HG02763 (cell line): ENCODE measurements at regions not wholly inside any gene's neighbourhood (a gene's known extent, or its start where the extent isn't known, plus 50 kb on each side); places are given as distances from the start of the nearest gene placed in this dataset.
"Not testable (repeated sequence)": the region's sequence is repeated elsewhere in the genome, so short reads cannot be mapped to it uniquely, and the experiment has no call there.

Experiments
- ATAC-seq: cut with Tn5 transposase; IDR thresholded peaks from one replicate; pipeline ENCODE4 v1.9.1; 2021; ENCODE audit warnings: mild to moderate bottlenecking, moderate library complexity; ENCODE audit not compliant: unreplicated experiment

GRCh38 chr3:95789111-95789510, 1025.3 kb upstream of the EPHA6 start:
- ATAC-seq, result no peak

GRCh38 chr3:95797081-95797480, 1017.3 kb upstream of the EPHA6 start:
- ATAC-seq, result no peak

GRCh38 chr3:95798628-95799027, 1015.8 kb upstream of the EPHA6 start:
- ATAC-seq, result no peak

- no peak for ATAC-seq
Observed at GRCh38 chr3:95810462-95810861, 1003.9 kb upstream of the EPHA6 start.

- ATAC-seq, result no peak
Observed at GRCh38 chr3:95813244-95813643, 1001.1 kb upstream of the EPHA6 start.

GRCh38 chr3:95815828-95816227, 998.6 kb upstream of the EPHA6 start:
- ATAC-seq, result no peak

- no peak for ATAC-seq
Observed at GRCh38 chr3:95826419-95826818, 988.0 kb upstream of the EPHA6 start.

DNA sequence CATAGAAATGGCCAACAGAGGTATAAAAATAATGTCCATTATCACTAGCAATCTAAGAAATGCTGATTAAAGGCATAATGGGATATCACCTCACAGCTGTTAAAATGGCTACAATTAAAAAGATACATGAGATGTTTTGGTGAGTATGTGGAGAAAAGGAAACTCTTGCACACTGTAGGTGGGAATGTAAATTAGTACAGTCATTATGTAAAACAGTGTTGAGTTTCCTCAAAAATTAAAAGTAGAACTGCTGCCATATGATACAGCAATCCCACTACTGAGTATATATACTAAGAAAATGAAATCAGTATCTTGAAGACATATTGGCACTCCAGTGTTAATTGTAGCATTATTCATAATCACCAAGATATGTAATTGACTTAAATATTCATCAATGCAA, 982.2 kb upstream of the EPHA6 start:
- ATAC-seq, result no peak

DNA sequence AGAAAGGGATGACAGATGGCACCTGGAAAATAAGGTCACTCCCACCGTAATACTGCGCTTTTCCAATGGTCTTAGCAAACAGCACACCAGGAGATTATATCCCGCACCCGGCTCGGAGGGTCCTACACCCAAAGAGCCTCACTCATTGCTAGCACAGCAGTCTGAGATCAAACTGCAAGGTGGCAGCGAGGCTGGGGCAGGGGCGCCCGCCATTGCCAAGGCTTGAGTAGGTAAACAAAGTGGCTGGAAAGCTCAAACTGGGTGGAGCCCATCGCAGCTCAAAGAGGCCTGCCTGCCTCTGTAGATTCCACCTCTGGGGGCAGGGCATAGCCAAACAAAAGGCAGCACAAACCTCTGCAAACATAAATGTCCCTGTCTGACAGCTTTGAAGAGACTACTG, 953.8 kb upstream of the EPHA6 start:
- ATAC-seq, result not testable (repeated sequence)

DNA sequence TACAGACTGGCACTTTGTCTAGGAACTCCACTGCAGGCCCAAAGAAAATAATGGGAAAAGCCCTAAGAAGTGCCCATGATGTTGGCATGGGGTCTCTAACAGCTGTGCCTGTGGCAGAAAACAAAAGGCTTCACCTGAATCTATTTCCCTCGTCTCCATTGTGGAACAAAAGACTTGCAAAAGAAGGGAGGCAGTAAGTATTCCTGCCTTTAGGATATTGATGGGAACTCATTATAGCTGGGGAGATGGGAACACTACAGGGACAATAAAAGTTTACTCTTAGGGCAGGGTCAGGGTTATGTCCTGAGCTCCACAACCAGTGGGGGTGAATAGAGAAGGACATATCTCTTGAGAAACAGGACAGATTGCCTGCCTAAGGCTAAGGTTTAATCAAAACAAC, 930.6 kb upstream of the EPHA6 start:
- ATAC-seq, result no peak

DNA sequence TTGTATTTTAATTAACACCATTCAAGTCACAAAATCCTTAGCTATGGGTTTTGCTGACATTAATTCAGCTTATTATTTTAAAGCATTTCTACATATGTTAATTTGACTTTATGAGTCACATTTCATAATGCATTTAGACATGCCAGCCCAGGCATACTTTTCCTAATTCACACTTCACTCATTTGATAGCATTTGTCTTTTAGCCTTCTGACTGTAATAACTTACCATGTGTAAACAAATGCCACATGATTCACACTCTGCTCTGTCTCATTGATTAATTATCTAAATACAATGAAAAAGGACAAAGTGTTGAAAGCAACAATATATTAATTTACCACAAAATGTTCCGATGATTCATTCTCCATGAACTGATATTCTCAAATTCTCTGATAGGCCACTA, 927.8 kb upstream of the EPHA6 start:
- ATAC-seq, result no peak

GRCh38 chr3:95887114-95887513, 927.3 kb upstream of the EPHA6 start:
- ATAC-seq, result no peak

DNA sequence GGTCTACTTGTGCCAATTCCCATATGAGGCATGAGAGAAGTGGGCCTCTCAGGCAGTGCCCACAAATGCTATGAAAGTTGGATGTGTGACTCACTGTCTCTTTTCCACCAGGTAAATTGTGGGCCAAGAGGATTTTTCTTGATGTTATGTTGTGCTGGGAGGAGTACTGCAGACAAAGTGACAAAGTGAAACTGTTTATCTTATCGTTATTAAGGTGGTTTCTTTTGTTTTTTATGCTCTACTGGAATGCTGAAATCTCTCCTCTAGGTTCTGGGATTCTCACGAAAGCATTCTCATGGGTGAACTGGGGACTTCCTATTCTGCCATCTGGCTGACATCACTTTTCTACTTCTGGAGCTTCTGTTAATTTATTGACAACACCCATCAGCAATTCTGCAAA, 919.6 kb upstream of the EPHA6 start:
- no peak for ATAC-seq

GRCh38 chr3:95899494-95899893, 914.9 kb upstream of the EPHA6 start:
- ATAC-seq, result no peak

DNA sequence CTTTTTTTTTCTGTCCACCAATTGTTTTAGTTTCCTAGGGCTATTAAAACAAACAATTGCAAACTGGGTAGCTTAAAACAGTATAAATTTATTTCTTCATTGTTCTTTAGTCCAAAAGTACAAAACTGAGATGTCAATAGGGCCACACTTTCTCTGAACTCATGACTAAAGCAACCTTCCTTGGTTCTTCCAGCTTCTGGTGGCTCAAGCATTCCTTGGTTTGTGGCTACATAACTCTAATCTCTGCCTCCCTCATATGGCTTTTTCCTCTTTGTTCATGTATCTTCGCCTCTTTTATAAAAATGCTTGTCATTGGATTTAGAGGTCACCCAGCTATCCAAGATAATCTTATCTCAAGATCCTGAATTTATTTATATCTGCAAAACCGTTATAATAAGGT, 914.5 kb upstream of the EPHA6 start:
- no peak for ATAC-seq

- ATAC-seq, result no peak
Observed at GRCh38 chr3:95901948-95902347, 912.4 kb upstream of the EPHA6 start.

- ATAC-seq, result no peak
Observed at GRCh38 chr3:95905182-95905581, 909.2 kb upstream of the EPHA6 start.

DNA sequence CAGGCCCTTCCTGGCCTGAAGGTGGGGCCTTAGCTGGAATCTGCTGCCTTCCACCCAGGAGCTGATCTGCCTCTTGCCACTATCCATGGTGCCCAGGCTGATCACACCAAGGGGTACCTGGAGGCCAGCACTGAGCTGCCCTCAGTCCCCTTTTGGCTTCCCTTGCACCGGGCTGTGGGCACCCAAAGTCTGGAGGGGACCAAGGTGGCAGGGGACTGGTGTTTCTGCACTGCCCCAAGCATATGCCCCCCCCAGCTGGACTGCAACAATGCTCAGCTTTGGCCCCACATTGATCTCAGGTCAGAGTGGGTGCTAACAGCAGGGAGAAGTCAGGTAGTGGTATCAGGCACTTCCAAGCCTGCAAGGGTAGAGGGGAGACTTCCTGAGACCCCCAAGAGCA, 902.6 kb upstream of the EPHA6 start:
- ATAC-seq, result no peak

GRCh38 chr3:95923496-95924210, 890.7 kb upstream of the EPHA6 start:
- ATAC-seq, result no peak

DNA sequence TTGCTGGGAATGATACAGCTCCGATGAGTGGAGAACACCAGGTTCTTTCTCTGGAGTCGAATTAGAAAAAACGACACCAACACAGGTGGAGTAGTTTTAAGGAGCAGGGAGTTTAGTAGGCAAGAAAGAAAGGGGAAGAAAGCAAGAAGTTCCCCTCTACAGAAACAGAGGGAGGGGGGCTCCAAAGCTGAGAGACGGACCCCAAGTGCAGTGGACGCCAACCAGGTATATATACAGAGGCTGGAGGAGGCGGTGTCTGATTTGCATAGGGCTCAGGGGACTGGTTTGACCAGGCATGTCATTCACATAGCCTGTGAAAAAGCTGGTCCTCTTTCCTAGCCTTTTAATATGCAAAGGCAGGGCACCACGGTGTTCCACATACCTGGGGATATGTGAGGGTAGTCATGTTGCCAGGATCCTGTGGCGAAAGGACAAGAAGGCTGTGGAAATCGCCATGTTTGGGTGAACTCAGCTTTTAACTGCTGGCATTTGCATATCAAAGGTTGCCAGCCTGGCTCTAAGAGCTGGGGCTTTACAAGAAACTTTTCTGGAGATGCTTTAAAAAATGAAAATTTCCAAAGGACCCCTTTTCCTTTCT, 887.4 kb upstream of the EPHA6 start:
- no peak for ATAC-seq

- ATAC-seq, result no peak
Observed at GRCh38 chr3:95934181-95934580, 880.2 kb upstream of the EPHA6 start.

DNA sequence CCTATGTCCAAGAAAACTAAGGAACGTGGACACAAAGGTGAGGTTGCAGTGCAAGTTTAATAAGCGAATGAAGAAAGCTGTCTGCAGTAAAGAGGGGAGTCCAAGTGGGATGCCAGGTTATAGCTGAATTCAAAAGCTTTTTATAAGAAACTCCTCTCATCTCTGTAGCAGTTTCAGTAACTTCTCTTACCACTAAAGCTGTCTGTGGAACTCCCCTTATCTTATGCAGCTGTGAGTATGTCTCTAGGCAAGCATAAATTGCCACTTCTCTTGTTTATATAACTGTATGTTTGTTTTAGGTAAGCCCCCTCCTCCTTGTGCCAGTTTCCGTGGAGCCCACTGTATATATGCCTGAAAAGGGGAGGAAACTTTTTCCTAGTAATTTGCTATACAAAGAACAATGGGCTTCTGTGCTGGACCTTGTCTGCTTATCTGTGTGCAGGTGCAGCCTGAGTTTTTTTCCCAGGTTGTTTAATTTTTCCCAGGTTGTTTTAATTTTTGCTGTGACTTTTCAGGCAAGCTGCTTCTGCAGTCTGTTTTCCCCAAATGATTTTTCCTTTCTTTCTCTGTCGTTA, 875.1 kb upstream of the EPHA6 start:
- ATAC-seq, result no peak
